Fibroblast of mammary gland (primary cell): ENCODE measurements at regions not wholly inside any gene's neighbourhood (a gene's known extent, or its start where the extent isn't known, plus 50 kb on each side); places are given as distances from the start of the nearest gene placed in this dataset.

Source experiments
- DNase-seq: peaks from one replicate; pipeline ENCODE4 v3.0.0-alpha.2; 2010; ENCODE audit warnings: low read depth
- H3K4me3 ChIP-seq: 2 replicates; pipeline ENCODE4 v1.5.1; 2011; ENCODE audit warnings: low read depth, mild to moderate bottlenecking, low read length, moderate library complexity; ENCODE audit not compliant: control insufficient read depth
- CTCF ChIP-seq: conservative IDR thresholded peaks from 2 replicates; pipeline ENCODE4 v1.5.1; 2011; ENCODE audit warnings: low read depth, low read length, inconsistent platforms; ENCODE audit not compliant: control insufficient read depth, insufficient read depth

- H3K4me3 ChIP-seq = no peak overlapping the region
- no peak for TF ChIP-seq CTCF
- no peak for DNase-seq
Observed at GRCh38 chr4:60194214-60194613, 1005.9 kb upstream of the ADGRL3 start.

DNA sequence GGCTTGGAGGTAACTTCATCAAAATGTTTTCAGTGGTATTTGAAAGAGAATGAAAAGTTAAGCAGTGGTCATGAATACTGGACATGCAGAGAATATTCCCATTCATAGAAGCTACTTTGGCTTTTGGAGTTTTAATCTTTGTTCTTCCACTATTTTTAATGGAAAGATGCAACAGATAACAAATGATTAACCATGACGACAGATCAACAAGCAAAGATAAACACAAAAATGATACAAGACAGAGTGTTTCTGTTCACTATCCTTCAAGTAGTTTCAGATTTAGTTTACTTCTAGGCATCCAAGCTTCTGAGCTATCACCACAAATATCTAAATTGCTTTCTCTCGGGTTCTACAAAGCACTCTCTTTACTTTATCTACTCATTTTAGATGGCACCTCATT lies 1004.9 kb upstream of the ADGRL3 start:
- DNase-seq = no peak
- TF ChIP-seq CTCF = no peak

GRCh38 chr4:60201052-60201673 lies 999.0 kb upstream of the ADGRL3 start:
- peak; percentile 52 for DNase-seq
- peak; percentile 96 for TF ChIP-seq CTCF
- H3K4me3 ChIP-seq = no peak overlapping the region

More for the DNA sequence above, 1004.9 kb upstream of the ADGRL3 start:
- H3K4me3 ChIP-seq = no peak overlapping the region

DNA sequence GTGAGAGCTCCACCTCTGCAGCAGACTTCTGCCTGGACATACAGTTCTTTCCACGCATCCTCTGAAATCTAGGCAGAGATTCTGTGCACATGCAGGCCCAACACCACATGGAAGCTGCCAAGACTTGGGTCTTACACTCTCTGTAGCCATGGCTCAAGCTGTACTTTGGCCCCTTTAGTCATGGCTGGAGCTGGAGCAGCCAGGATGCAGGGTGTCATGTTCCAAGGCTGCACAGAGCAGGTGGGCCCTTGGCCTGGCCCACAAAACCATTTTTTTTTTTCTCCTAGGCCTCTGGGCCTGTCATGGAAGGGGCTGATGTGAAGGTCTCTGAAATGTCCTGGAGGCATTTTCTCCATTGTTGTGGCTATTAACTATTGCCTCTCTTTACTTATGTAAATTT lies 990.5 kb upstream of the ADGRL3 start:
- DNase-seq = no peak
- H3K4me3 ChIP-seq = no peak overlapping the region
- no peak for TF ChIP-seq CTCF

- no peak overlapping the region for H3K4me3 ChIP-seq
- no peak for TF ChIP-seq CTCF
- no peak for DNase-seq
Observed at GRCh38 chr4:60215906-60216305, 984.2 kb upstream of the ADGRL3 start.

GRCh38 chr4:60216752-60217151 lies 983.4 kb upstream of the ADGRL3 start:
- no peak for TF ChIP-seq CTCF
- H3K4me3 ChIP-seq = no peak overlapping the region
- DNase-seq = peak; percentile 62

DNA sequence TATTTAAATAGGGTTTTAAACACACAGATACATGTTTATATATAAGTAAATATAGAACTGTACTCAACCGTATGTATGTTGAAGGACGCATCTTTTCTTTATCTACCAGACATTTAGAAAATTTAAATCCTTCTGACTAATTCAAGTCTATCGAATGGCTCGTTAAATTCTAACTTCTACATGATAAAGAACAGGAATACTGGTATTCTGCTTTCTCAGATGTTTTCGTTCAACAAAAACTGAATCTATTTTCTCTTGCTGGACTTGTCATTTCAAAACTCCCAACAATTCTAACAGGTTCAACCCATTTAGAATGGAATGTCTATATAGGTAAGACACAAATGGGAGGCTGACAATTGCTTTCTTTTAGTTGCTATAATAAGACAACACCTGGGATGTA lies 978.3 kb upstream of the ADGRL3 start:
- no peak for TF ChIP-seq CTCF

More for the DNA sequence above, 978.3 kb upstream of the ADGRL3 start:
- DNase-seq = no peak
- H3K4me3 ChIP-seq = no peak overlapping the region
